Sigmoid colon (tissue), 3 donors: ENCODE measurements at regions not wholly inside any gene's neighbourhood (a gene's known extent, or its start where the extent isn't known, plus 50 kb on each side); places are given as distances from the start of the nearest gene placed in this dataset.

Source experiments
- small RNA-seq, 3 donors: library from RNA; depleted of rRNA; stranded (forward); fragments of <200 nt; gene quantifications; one replicate each; pipeline ENCODE3, GENCODE V24; 2016

Small RNA genes in the stretch of these regions (small RNA-seq; reads per million reads assigned to genes)
- gene RNU6-505P = 0 reads per million in 3 donors
